Liver (tissue), 8 donors: ENCODE measurements at regions not wholly inside any gene's neighbourhood (a gene's known extent, or its start where the extent isn't known, plus 50 kb on each side); places are given as distances from the start of the nearest gene placed in this dataset.

Experiments
- DNase-seq: peaks from one replicate; pipeline ENCODE4 v3.0.0-alpha.2; 2017; ENCODE audit warnings: low spot score
- H3K27ac ChIP-seq, 2 donors: one replicate each; pipeline ENCODE4 v1.7.0; 2013; ENCODE audit warnings: inconsistent platforms in 2 of 2, low read length in 2 of 2, control low read depth in 1 of 2, low read depth in 1 of 2, mild to moderate bottlenecking in 1 of 2
- H3K27me3 ChIP-seq, 4 donors: one replicate each; pipeline versions ENCODE4 v1.6.1 to v1.7.0; 2013; ENCODE audit warnings: low read length in 3 of 4, inconsistent platforms in 1 of 4, mild to moderate bottlenecking in 1 of 4, moderate library complexity in 1 of 4; ENCODE audit not compliant: control insufficient read depth in 4 of 4, insufficient read depth in 4 of 4
- H3K36me3 ChIP-seq, 4 donors: one replicate each; pipeline versions ENCODE4 v1.6.1 to v1.7.0; 2013; ENCODE audit warnings: low read length in 3 of 4, mild to moderate bottlenecking in 3 of 4, low read depth in 1 of 4, moderate library complexity in 1 of 4; ENCODE audit not compliant: control insufficient read depth in 4 of 4, insufficient read depth in 3 of 4
- H3K4me1 ChIP-seq, 4 donors: one replicate each; pipeline versions ENCODE4 v1.6.1 to v1.7.0; 2013; ENCODE audit warnings: low read length in 3 of 4, mild to moderate bottlenecking in 3 of 4, moderate library complexity in 1 of 4; ENCODE audit not compliant: control insufficient read depth in 4 of 4, insufficient read depth in 4 of 4
- H3K4me3 ChIP-seq, 3 donors: one replicate each; pipeline versions ENCODE4 v1.6.1 to v1.7.0; 2013; ENCODE audit warnings: low read length in 3 of 3, control low read depth in 1 of 3, low read depth in 1 of 3, mild to moderate bottlenecking in 1 of 3
- H3K9ac ChIP-seq, 2 donors: one replicate each; pipeline ENCODE4 v1.7.0; 2013; ENCODE audit warnings: low read length in 2 of 2, mild to moderate bottlenecking in 2 of 2, moderate library complexity in 2 of 2, control low read depth in 1 of 2, low read depth in 1 of 2
- H3K9me3 ChIP-seq, 4 donors: one replicate each; pipeline versions ENCODE4 v1.6.1 to v1.7.0; 2013; ENCODE audit warnings: low read length in 3 of 4; ENCODE audit not compliant: control insufficient read depth in 4 of 4
- ATF3 ChIP-seq: IDR thresholded peaks from 2 replicates; pipeline ENCODE4 v1.6.1; 2016; ENCODE audit warnings: antibody characterized with exemption
- CTCF ChIP-seq: fragments of 150-350 bp; IDR thresholded peaks from 2 replicates; pipeline ENCODE4 v1.5.1; 2017; ENCODE audit warnings: improper control_type of control experiment, low read depth, low read length; ENCODE audit not compliant: missing input control
- EGR1 ChIP-seq, 2 donors: IDR thresholded peaks; 2 replicates each; pipeline ENCODE4 v1.6.1; 2016 to 2018; ENCODE audit warnings: antibody characterized with exemption in 2 of 2, low read depth in 2 of 2
- FOXA1 ChIP-seq: IDR thresholded peaks from 2 replicates; pipeline ENCODE4 v1.6.1; 2016; ENCODE audit warnings: antibody characterized with exemption
- FOXA2 ChIP-seq: IDR thresholded peaks from 2 replicates; pipeline ENCODE4 v1.6.1; 2016; ENCODE audit warnings: antibody characterized with exemption
- GABPA ChIP-seq, 2 donors: IDR thresholded peaks in 1 of 2; conservative IDR thresholded peaks in 1 of 2; 2 replicates each; pipeline ENCODE4 v1.6.1; 2016; ENCODE audit warnings: antibody characterized with exemption in 2 of 2, mild to moderate bottlenecking in 1 of 2, moderate library complexity in 1 of 2
- HNF4A ChIP-seq, 2 donors: conservative IDR thresholded peaks; 2 replicates each; pipeline ENCODE4 v1.6.1; 2016; ENCODE audit warnings: antibody characterized with exemption in 2 of 2, mild to moderate bottlenecking in 2 of 2
- HNF4G ChIP-seq: IDR thresholded peaks from 2 replicates; pipeline ENCODE4 v1.6.1; 2016; ENCODE audit warnings: antibody characterized with exemption
- JUND ChIP-seq, 2 donors: IDR thresholded peaks; 2 replicates each; pipeline ENCODE4 v1.6.1; 2016; ENCODE audit warnings: antibody characterized with exemption in 2 of 2
- MAX ChIP-seq: IDR thresholded peaks from 2 replicates; pipeline ENCODE4 v1.6.1; 2016; ENCODE audit warnings: antibody characterized with exemption
- NR2F2 ChIP-seq: IDR thresholded peaks from 2 replicates; pipeline ENCODE4 v1.6.1; 2016; ENCODE audit warnings: antibody characterized with exemption
- RAD21 ChIP-seq, 2 donors: IDR thresholded peaks; 2 replicates each; pipeline ENCODE4 v1.6.1; 2016; ENCODE audit warnings: antibody characterized with exemption in 2 of 2, mild to moderate bottlenecking in 2 of 2
- REST ChIP-seq: IDR thresholded peaks from 2 replicates; pipeline ENCODE4 v1.6.1; 2016; ENCODE audit warnings: antibody characterized with exemption, mild to moderate bottlenecking
- RXRA ChIP-seq, 2 donors: IDR thresholded peaks; 2 replicates each; pipeline ENCODE4 v1.6.1; 2017 to 2018; ENCODE audit warnings: antibody characterized with exemption in 2 of 2, mild to moderate bottlenecking in 1 of 2
- SP1 ChIP-seq: IDR thresholded peaks from 2 replicates; pipeline ENCODE4 v1.6.1; 2018; ENCODE audit warnings: antibody characterized with exemption, mild to moderate bottlenecking
- TAF1 ChIP-seq: conservative IDR thresholded peaks from 2 replicates; pipeline ENCODE4 v1.6.1; 2016; ENCODE audit warnings: antibody characterized with exemption, mild to moderate bottlenecking
- YY1 ChIP-seq: IDR thresholded peaks from 2 replicates; pipeline ENCODE4 v1.6.1; 2016; ENCODE audit warnings: antibody characterized with exemption, mild to moderate bottlenecking
- ZBTB33 ChIP-seq: IDR thresholded peaks from 2 replicates; pipeline ENCODE4 v1.6.1; 2016; ENCODE audit warnings: antibody characterized with exemption
- WGBS: extraction: QIAGEN DNeasy Blood & Tissue Kit; methylation state at CpG from one replicate; pipeline ENCODE4 v1.1.7; 2013; 5-methylcytosine and 5-hydroxymethylcytosine counted together
- donor health status: healthy.
- donor health status: healthy.
- donor health status: healthy.
- donor health status: healthy.
- donor health status: healthy.

GRCh38 chr17:37829592-37830123, 84.8 kb upstream of the HNF1B start:
- Histone ChIP-seq H3K36me3 (no peaks in the 10 kb centered on the region), H3K27ac (no peak overlapping the region), H3K4me3 (no peak overlapping the region), H3K4me1 (peaks cover 0 to 6% (median 2%) of the 10 kb centered on the region in 4 donors), H3K9ac (no peak overlapping the region), H3K27me3 (no peaks in the 10 kb centered on the region), H3K9me3 (no peaks in the 10 kb centered on the region)
- no peak for DNase-seq
- no peak for TF ChIP-seq SP1
- no peak for TF ChIP-seq JUND (IDR thresholded peaks at IDR 0.05)
- TF ChIP-seq MAX = no peak
- TF ChIP-seq HNF4G = no peak
- no peak for TF ChIP-seq CTCF
- no peak for TF ChIP-seq ATF3
- TF ChIP-seq RAD21 (IDR thresholded peaks at IDR 0.05) = no peak
- no peak for TF ChIP-seq TAF1
- no peak for TF ChIP-seq NR2F2
- no peak for TF ChIP-seq HNF4A (conservative IDR thresholded peaks at IDR 0.05)
- TF ChIP-seq EGR1 (IDR thresholded peaks at IDR 0.05; ENCODE audit: low read depth in 2 of 2) = no peak
- TF ChIP-seq YY1 = no peak
- no peak for TF ChIP-seq RXRA (IDR thresholded peaks at IDR 0.05)
- TF ChIP-seq GABPA (IDR thresholded peaks at IDR 0.05 in 1 of 2, conservative IDR thresholded peaks at IDR 0.05 in 1 of 2) = no peak
- TF ChIP-seq FOXA1 = no peak
- no peak for TF ChIP-seq FOXA2
- no peak for TF ChIP-seq REST
- no peak for TF ChIP-seq ZBTB33
- 72% methylated on average over 5 of the region's 5 CpGs for WGBS
